DND-41 (cell line): ENCODE measurements at regions not wholly inside any gene's neighbourhood (a gene's known extent, or its start where the extent isn't known, plus 50 kb on each side); places are given as distances from the start of the nearest gene placed in this dataset.

ENCODE experiments used
- ATAC-seq: fragments of 200-7000 bp; cut with Tn5 transposase; 3 replicates; pipeline ENCODE4 v1.9.1; 2021; ENCODE audit warnings: low read depth; ENCODE audit not compliant: insufficient read depth
- DNase-seq: peaks from one replicate; pipeline ENCODE4 v3.0.0-alpha.2; 2020
- H2AFZ ChIP-seq: 2 replicates; pipeline ENCODE4 v1.6.0; 2012; ENCODE audit warnings: low read depth, low read length
- H3K27ac ChIP-seq: 2 replicates; pipeline ENCODE4 v1.5.1; 2012; ENCODE audit warnings: low read length, inconsistent platforms
- H3K27me3 ChIP-seq: fragments of 200-600 bp; sonication (generic); 2 replicates; pipeline ENCODE4 v1.6.0; 2012; ENCODE audit warnings: low read length, mild to moderate bottlenecking, inconsistent platforms; ENCODE audit not compliant: insufficient read depth, poor library complexity
- H3K36me3 ChIP-seq: 2 replicates; pipeline ENCODE4 v1.5.1; 2012; ENCODE audit warnings: low read length, inconsistent platforms; ENCODE audit not compliant: insufficient read depth
- H3K4me1 ChIP-seq: 2 replicates; pipeline ENCODE4 v1.5.1; 2012; ENCODE audit warnings: mild to moderate bottlenecking, low read length; ENCODE audit not compliant: insufficient read depth
- H3K4me2 ChIP-seq: 2 replicates; pipeline ENCODE4 v1.6.0; 2012; ENCODE audit warnings: mild to moderate bottlenecking, moderate library complexity, low read length, inconsistent platforms; ENCODE audit not compliant: insufficient read depth
- H3K4me3 ChIP-seq, 2 experiments: fragments of 200-600 bp in 1 of 2; shearing (Covaris generic) in 1 of 2; 2 replicates each; pipeline ENCODE4 v1.5.1; 2012 to 2016; ENCODE audit warnings: inconsistent platforms in 2 of 2, low read length in 2 of 2, mild to moderate bottlenecking in 2 of 2, low read depth in 1 of 2, moderate library complexity in 1 of 2
- H3K79me2 ChIP-seq: 2 replicates; pipeline ENCODE4 v1.6.0; 2012; ENCODE audit warnings: low read length, inconsistent platforms; ENCODE audit not compliant: insufficient read depth
- H3K9ac ChIP-seq: 2 replicates; pipeline ENCODE4 v1.6.0; 2012; ENCODE audit warnings: low read depth, mild to moderate bottlenecking, inconsistent platforms, low read length, moderate library complexity
- H3K9me3 ChIP-seq: 2 replicates; pipeline ENCODE4 v1.5.1; 2012; ENCODE audit warnings: low read length, moderate library complexity, mild to moderate bottlenecking, inconsistent platforms; ENCODE audit not compliant: insufficient read depth, severe bottlenecking
- H4K20me1 ChIP-seq: 2 replicates; pipeline ENCODE4 v1.6.0; 2012; ENCODE audit warnings: low read length; ENCODE audit not compliant: insufficient read depth
- CTCF ChIP-seq: IDR thresholded peaks from 2 replicates; pipeline ENCODE4 v1.5.1; 2012; ENCODE audit warnings: borderline replicate concordance, low read length, moderate library complexity, mild to moderate bottlenecking; ENCODE audit not compliant: poor library complexity, severe bottlenecking; ENCODE audit errors: extremely low read depth
- EZH2 ChIP-seq: IDR thresholded peaks from 3 replicates; pipeline ENCODE4 v1.6.1; 2012; ENCODE audit warnings: borderline replicate concordance, low read depth, mild to moderate bottlenecking, moderate library complexity, low read length, inconsistent platforms; ENCODE audit not compliant: severe bottlenecking

DNA sequence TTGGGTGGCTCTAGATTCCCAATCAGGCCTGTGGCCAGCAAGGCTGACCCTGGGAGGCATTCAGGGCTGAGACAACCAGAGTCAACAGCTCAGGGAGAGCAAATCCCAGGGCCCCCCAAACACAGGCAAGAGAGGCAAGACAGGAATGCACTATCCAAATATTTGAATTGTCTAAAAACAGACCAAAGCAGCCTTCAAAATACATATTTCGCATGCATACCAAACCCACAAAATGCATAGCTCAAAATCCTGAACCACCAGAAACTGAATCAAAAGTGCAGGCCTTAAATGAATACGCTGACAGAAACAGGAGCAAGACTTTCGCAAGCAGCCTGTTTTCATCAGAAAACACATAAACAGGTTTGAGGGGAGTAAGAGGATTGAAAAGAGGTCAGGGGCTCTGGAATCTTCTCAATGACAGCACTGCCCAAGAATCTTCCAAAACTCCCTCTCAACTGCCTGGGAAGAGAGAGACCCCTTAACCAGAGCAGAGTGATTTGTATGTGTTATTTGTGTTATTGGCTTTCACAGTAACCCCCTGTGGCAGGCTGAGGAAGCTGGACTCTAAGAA is 213.6 kb upstream of the CDH5 start:
- Histone ChIP-seq H3K4me3 (no peak overlapping the region), H3K4me1 (no peaks in the 10 kb centered on the region), H3K27me3 (peaks cover 10% of the 10 kb centered on the region), H4K20me1 (no peaks in the 10 kb centered on the region), H3K79me2 (no peaks in the 10 kb centered on the region), H3K27ac (no peak overlapping the region), H3K36me3 (no peaks in the 10 kb centered on the region), H3K9ac (no peak overlapping the region), H2AFZ (no peak overlapping the region), H3K9me3 (no peaks in the 10 kb centered on the region), H3K4me2 (no peak overlapping the region)
- no peak for DNase-seq
- TF ChIP-seq EZH2: no peak
- no peak for TF ChIP-seq CTCF
- no peak for ATAC-seq

DNA sequence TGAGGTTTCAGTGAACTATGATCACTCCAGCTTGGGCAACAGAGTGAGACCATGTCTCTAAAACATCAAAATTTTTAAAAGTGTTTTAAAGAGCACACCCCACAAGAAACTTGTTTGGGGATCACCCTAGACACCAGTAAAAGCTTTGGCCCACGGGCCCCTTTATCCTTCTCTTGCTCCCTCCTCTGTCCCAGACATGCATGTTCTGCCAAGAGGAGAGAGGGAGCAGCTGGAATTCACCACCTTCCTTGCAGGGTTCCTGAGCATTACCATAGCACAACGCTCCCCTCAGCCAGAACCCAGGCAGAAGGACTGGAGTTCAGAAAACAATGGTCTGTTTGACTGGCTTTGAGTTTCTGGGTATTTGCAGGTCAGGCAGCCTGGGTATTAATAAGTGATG is 214.3 kb upstream of the CDH5 start:
- no peaks in the 10 kb centered on the region for H3K79me2 ChIP-seq
- peaks cover 10% of the 10 kb centered on the region for H3K27me3 ChIP-seq
- H2AFZ ChIP-seq: no peak overlapping the region
- no peak for ATAC-seq
- no peaks in the 10 kb centered on the region for H3K9me3 ChIP-seq
- H3K9ac ChIP-seq: no peak overlapping the region
- H4K20me1 ChIP-seq: no peaks in the 10 kb centered on the region
- no peak overlapping the region for H3K4me3 ChIP-seq
- no peaks in the 10 kb centered on the region for H3K4me1 ChIP-seq
- DNase-seq: no peak
- H3K36me3 ChIP-seq: no peaks in the 10 kb centered on the region
- no peak for TF ChIP-seq CTCF
- no peak for TF ChIP-seq EZH2
- no peak overlapping the region for H3K27ac ChIP-seq
- no peak overlapping the region for H3K4me2 ChIP-seq

GRCh38 chr16:66150698-66151482 is 215.6 kb upstream of the CDH5 start:
- DNase-seq (no peak), ATAC-seq (peak; percentile 55; the same call in 1 of the 3 replicates)
- Histone ChIP-seq H3K4me1 (no peaks in the 10 kb centered on the region), H3K36me3 (no peaks in the 10 kb centered on the region), H3K27me3 (peaks cover 10% of the 10 kb centered on the region), H3K4me2 (no peak overlapping the region), H3K79me2 (no peaks in the 10 kb centered on the region), H3K27ac (no peak overlapping the region), H3K9ac (no peak overlapping the region), H2AFZ (no peak overlapping the region), H3K4me3 (no peak overlapping the region), H3K9me3 (no peaks in the 10 kb centered on the region), H4K20me1 (no peaks in the 10 kb centered on the region)
- TF ChIP-seq CTCF (no peak), EZH2 (no peak)
